Esophagus squamous epithelium (tissue), 5 donors: ENCODE measurements at regions not wholly inside any gene's neighbourhood (a gene's known extent, or its start where the extent isn't known, plus 50 kb on each side); places are given as distances from the start of the nearest gene placed in this dataset.

Source experiments
- DNase-seq: peaks from one replicate; lab custom pipeline; 2025; lab: John Stamatoyannopoulos, UW
- H3K27ac ChIP-seq, 4 donors: fragments of 200-600 bp; sonication (generic); one replicate each; pipeline ENCODE4 v1.5.1; 2016 to 2019; ENCODE audit warnings: mild to moderate bottlenecking in 1 of 4
- H3K27me3 ChIP-seq, 4 donors: fragments of 200-600 bp; sonication (generic); 1 replicate in 3 of 4; 2 replicates in 1 of 4; pipeline versions ENCODE4 v1.5.1 to v1.6.0; 2017 to 2021; ENCODE audit warnings: antibody characterized with exemption in 1 of 4
- H3K36me3 ChIP-seq, 3 donors: fragments of 200-600 bp; sonication (generic); one replicate each; pipeline ENCODE4 v1.5.1; 2016 to 2019
- H3K4me1 ChIP-seq, 3 donors: fragments of 200-600 bp; sonication (generic); one replicate each; pipeline ENCODE4 v1.5.1; 2017 to 2019
- H3K4me3 ChIP-seq, 4 donors: fragments of 200-600 bp; sonication (generic); 1 replicate in 3 of 4; 2 replicates in 1 of 4; pipeline ENCODE4 v1.5.1; 2016 to 2019; ENCODE audit warnings: mild to moderate bottlenecking in 2 of 4, moderate library complexity in 1 of 4
- H3K9me3 ChIP-seq, 3 donors: fragments of 200-600 bp; sonication (generic); one replicate each; pipeline ENCODE4 v1.5.1; 2016 to 2019
- POLR2A ChIP-seq, 4 donors: fragments of 450-650 bp; IDR thresholded peaks; one replicate each; pipeline ENCODE4 v1.6.1; 2017; ENCODE audit warnings: antibody characterized with exemption in 4 of 4, mild to moderate bottlenecking in 4 of 4, moderate library complexity in 3 of 4
- WGBS, 2 donors: methylation state at CpG; one replicate each; pipeline ENCODE4 v1.1.5; 2018; 5-methylcytosine and 5-hydroxymethylcytosine counted together
- intact Hi-C: fragments of 100-400 bp; cut with DNase I; formaldehyde crosslinking; loops from one replicate; pipeline ENCODE4 v1.15.0; 2022
- TF ChIP-seq, protein P1 (sequence below), 6 experiments: fragments of 450-650 bp in 4 of 6; fragments of 200-600 bp in 2 of 6; sonication (generic) in 2 of 6; IDR thresholded peaks; one replicate each; pipeline ENCODE4 v1.5.1; 2016 to 2019; ENCODE audit warnings: antibody characterized with exemption in 6 of 6, mild to moderate bottlenecking in 4 of 6, moderate library complexity in 4 of 6
- donor health status: DM: yes; HTN: yes; CAD: no.

DNA sequence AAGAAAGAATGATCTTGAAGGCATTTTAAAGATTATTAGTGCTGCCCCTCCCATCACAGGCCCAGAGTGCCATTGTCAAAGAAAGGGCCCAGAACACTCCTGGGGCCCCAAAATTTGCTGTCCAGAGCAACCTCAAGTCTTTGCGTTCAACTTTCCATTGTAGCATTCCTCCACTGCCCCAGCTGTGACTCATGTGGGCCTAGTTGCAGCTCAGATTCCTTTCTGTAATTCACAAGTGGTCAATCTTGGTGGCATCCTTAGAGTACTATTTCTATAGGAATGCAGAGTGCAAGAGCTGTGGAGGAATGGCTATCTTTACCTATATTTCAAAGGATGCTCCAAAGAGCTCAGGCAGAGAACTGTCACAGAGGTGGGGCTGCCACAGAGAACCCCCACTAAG is 1500.8 kb upstream of the IGFBP7 start:
- H3K4me3 ChIP-seq: no peak overlapping the region
- TF ChIP-seq, protein P1, sequence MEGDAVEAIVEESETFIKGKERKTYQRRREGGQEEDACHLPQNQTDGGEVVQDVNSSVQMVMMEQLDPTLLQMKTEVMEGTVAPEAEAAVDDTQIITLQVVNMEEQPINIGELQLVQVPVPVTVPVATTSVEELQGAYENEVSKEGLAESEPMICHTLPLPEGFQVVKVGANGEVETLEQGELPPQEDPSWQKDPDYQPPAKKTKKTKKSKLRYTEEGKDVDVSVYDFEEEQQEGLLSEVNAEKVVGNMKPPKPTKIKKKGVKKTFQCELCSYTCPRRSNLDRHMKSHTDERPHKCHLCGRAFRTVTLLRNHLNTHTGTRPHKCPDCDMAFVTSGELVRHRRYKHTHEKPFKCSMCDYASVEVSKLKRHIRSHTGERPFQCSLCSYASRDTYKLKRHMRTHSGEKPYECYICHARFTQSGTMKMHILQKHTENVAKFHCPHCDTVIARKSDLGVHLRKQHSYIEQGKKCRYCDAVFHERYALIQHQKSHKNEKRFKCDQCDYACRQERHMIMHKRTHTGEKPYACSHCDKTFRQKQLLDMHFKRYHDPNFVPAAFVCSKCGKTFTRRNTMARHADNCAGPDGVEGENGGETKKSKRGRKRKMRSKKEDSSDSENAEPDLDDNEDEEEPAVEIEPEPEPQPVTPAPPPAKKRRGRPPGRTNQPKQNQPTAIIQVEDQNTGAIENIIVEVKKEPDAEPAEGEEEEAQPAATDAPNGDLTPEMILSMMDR (IDR thresholded peaks at IDR 0.05): no peak
- no peak for TF ChIP-seq POLR2A (IDR thresholded peaks at IDR 0.05)
- H3K9me3 ChIP-seq: no peaks in the 10 kb centered on the region
- WGBS, 2 donors: 70 to 75% methylated on average over 1 of the region's 1 CpG
- H3K27me3 ChIP-seq: no peaks in the 10 kb centered on the region
- no peak overlapping the region for H3K27ac ChIP-seq
- no peak for DNase-seq
- no peaks in the 10 kb centered on the region for H3K4me1 ChIP-seq
- no peaks in the 10 kb centered on the region for H3K36me3 ChIP-seq
- intact Hi-C loops: no loop called here

DNA sequence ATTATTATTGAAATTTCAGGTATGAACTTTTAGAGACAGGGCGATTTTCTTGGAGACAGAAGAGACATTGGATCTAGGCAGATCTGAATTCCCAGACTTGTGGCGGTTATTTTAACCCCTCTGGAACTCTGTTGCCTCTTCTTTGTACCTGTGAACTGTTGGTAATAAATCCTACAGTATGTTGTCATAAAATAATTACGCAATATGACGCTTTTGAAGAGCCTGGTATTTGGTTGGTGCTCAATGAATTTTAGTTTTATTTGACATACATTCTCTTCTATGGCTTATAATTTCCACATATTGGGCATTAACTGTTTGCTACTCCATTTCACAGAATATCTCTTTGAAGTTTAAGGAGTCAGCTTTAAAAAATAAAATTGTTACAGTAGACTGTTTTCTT is 1496.1 kb upstream of the IGFBP7 start:
- no peaks in the 10 kb centered on the region for H3K9me3 ChIP-seq
- intact Hi-C loops: no loop called here
- TF ChIP-seq, protein P1 (IDR thresholded peaks at IDR 0.05): no peak
- TF ChIP-seq POLR2A (IDR thresholded peaks at IDR 0.05): no peak
- DNase-seq: no peak
- no peaks in the 10 kb centered on the region for H3K27me3 ChIP-seq
- H3K27ac ChIP-seq: no peak overlapping the region
- H3K4me1 ChIP-seq: no peaks in the 10 kb centered on the region
- no peak overlapping the region for H3K4me3 ChIP-seq
- no peaks in the 10 kb centered on the region for H3K36me3 ChIP-seq
- WGBS, 2 donors: 55 to 67% methylated on average over 4 of the region's 4 CpGs

DNA sequence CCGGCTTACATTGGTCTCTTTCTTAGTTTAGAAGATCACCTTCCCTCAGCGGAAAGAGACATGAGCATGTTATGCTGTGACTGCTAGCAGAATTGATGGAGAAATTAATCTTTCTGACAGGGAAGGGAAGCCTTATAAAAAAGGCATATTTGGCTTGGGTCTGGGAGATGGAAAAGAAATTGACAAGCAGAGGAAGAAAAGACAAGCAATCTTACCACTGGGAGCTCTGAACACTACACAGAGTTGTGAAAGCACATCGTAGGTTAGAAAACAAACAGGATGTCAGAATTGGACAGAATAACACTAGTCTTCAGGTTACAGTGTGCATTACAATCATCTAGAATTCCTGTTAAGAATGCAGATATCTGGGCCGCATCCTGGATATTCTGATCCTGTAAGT is 1493.8 kb upstream of the IGFBP7 start:
- no peaks in the 10 kb centered on the region for H3K4me1 ChIP-seq
- H3K27me3 ChIP-seq: no peaks in the 10 kb centered on the region
- intact Hi-C loops: no loop called here
- no peak overlapping the region for H3K27ac ChIP-seq
- TF ChIP-seq POLR2A (IDR thresholded peaks at IDR 0.05): no peak
- TF ChIP-seq, protein P1 (IDR thresholded peaks at IDR 0.05): no peak
- H3K4me3 ChIP-seq: no peak overlapping the region
- DNase-seq: no peak
- 62 to 78% methylated on average over 3 to 4 of the region's 4 CpGs for WGBS, 2 donors
- no peaks in the 10 kb centered on the region for H3K36me3 ChIP-seq
- no peaks in the 10 kb centered on the region for H3K9me3 ChIP-seq

DNA sequence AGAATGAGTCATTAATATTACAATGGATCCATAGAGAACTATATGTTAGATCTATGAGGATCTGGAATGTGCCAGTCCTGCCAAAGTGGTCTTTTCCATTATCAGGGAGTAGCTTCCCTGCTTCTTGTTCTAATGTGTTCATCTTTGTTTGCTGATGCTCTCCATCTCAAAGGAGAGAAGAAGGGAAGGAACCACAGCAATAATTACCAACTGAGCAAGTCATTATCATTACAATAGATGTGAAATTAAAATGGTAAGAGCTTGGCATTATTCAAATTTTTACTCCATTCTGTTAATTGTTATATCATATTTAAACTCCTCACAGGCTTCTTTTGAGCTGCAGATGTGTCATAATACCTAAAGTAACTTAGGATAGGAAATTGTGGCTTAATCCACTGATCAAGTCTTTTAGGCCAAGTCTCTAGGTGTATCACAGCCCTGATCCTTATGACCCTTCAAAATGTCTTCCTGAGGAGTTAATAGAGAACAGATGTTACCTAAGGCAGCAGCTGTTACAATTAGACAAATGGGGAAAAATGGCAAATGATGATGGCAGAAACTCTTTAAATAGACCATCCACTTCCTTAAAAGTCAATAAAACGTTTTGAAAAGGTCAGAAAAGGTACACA is 1492.7 kb upstream of the IGFBP7 start:
- H3K4me3 ChIP-seq: no peak overlapping the region
- H3K27ac ChIP-seq: no peak overlapping the region
- TF ChIP-seq, protein P1 (IDR thresholded peaks at IDR 0.05): no peak
- no peak for TF ChIP-seq POLR2A (IDR thresholded peaks at IDR 0.05)
- WGBS, 2 donors: 0% methylated on average over 1 of the region's 1 CpG
- H3K36me3 ChIP-seq: no peaks in the 10 kb centered on the region
- H3K4me1 ChIP-seq: no peaks in the 10 kb centered on the region
- H3K27me3 ChIP-seq: no peaks in the 10 kb centered on the region
- H3K9me3 ChIP-seq: no peaks in the 10 kb centered on the region
- DNase-seq: no peak
- intact Hi-C loops: no loop called here

DNA sequence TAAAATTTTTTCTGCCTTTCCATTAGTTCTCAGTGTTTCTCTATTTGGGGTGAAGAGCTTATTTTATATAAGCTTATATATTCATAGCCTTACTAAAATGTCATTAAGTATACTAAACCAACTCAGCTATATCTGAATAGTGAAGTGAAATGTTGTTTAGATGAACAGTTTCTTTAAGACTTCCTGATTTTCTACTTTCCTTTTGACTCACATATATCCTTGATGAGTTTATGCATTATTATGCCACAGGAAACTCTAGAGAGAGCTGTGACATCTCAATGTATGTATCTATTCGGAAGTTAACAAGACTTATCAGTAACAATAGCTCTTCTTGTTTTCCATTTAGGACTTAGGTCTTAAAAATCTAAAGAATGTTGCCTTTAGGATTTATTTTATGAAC is 1491.8 kb upstream of the IGFBP7 start:
- 52 to 58% methylated on average over 1 of the region's 1 CpG for WGBS, 2 donors
- no peak overlapping the region for H3K27ac ChIP-seq
- no peaks in the 10 kb centered on the region for H3K9me3 ChIP-seq
- no peaks in the 10 kb centered on the region for H3K4me1 ChIP-seq
- H3K27me3 ChIP-seq: no peaks in the 10 kb centered on the region
- intact Hi-C loops: no loop called here
- no peaks in the 10 kb centered on the region for H3K36me3 ChIP-seq
- TF ChIP-seq POLR2A (IDR thresholded peaks at IDR 0.05): no peak
- TF ChIP-seq, protein P1 (IDR thresholded peaks at IDR 0.05): no peak
- no peak for DNase-seq
- H3K4me3 ChIP-seq: no peak overlapping the region
